ENCODE measurements at regions not wholly inside any gene's neighbourhood (a gene's known extent, or its start where the extent isn't known, plus 50 kb on each side); places are given as distances from the start of the nearest gene placed in this dataset.

DNA sequence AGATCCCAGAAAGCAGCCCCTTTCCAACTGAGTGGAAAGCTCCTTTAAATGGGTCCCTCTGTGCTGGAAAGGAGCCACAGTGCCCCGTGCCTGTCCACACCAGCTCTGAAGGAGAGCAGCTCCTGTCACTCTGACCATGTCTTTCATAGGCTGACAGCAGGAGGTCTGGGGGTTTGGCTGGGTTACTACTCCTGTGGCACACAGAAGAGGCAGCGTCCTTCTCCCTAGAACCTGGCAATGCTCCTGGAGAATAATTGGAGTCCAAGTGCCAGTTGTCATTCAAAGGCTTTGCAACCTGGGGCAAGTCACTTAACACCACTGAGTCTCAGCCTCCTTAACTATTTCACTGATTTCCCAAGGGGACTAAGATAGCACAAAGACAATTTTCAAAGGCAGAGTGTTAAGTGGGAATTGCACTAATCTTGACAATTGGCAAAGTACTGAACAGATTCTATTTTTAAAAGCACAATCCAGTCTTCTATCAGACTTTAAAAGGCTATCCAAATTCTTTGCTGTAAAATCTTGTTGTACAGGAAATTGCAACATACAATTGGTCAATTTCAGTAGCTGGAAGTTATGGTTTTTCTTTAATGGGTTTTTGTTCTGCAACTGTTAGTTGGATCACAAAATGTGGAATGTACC, 457.2 kb downstream of the KIF16B start:
- DNase-seq (ENCODE audit: low spot score) = no peak

DNA sequence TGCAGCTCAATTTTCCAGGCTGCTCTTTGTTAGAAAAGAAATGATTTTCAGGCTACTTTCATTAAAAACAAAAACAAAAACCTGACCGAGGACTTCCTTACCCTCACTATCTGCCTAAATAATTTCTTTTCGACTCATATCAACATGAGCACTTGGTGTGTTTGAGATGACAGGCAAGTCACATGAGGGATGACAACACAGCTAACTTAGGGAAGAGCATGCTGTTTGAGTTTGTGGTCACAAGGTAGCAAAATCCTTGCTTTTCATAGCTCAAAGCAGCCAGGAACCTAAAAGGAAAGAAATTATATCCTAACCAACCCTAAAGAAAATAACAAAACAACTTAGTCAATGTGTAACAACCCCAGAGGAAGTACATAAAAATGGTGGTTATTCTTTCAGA, 459.5 kb downstream of the KIF16B start:
- DNase-seq (ENCODE audit: low spot score) = no peak

DNA sequence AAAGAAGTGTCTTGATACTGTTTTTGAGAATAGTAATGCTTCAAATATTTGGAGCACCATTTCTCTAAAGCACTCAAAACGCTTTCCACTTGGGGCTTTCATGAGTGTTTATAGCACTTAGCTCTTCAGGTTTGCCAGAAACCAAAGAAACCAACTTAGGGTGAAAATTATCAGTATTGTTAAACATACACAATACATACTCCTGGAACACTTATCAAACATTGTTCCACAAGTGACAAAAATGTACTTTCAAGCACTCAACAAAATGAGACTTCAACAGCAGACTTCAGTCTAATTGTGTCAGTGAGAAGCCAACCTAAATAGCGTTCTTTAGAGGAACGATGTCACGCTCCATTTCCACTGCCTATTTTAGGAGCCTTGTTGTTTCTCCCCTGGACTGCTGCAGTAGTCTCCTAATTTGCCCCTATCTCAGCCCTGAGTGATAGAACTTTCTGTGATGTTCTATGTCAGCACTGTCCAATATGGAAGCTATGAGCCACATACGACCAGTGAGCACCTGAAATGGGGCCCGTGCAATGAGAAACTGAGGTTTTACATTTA, 461.3 kb downstream of the KIF16B start:
- peak; percentile 44 for DNase-seq (ENCODE audit: low spot score)

DNA sequence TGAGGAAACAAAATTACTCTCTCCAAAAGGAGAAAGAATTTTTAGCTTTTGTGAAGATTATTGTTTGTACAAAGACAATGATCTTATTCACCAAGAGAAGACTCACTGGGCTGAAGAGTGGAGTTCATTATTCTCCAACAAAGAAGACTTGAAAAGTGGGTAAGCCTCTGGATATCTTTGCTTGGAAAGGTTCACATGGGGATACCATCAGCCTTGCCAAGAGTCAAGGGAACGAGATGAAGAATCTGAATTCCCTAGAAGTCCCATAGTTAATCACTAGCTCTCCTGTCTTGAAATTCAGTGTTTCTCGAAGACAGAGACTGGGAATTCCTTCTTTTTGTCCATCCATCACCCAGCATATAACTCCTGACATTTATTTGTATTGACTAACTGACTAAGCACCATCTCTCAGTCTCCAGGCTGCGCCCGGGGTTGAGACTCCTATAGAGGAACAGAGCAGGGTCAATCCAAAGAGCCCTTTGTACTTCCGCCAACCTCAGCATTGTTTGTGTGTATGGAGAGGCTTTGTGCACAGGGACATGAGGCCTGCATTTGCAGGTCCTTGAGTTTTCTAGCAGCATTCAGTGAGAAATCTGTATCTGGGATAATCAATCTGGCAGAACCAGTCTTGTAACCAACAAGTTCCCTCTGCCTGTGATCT, 461.9 kb downstream of the KIF16B start:
- no peak for DNase-seq (ENCODE audit: low spot score)

DNA sequence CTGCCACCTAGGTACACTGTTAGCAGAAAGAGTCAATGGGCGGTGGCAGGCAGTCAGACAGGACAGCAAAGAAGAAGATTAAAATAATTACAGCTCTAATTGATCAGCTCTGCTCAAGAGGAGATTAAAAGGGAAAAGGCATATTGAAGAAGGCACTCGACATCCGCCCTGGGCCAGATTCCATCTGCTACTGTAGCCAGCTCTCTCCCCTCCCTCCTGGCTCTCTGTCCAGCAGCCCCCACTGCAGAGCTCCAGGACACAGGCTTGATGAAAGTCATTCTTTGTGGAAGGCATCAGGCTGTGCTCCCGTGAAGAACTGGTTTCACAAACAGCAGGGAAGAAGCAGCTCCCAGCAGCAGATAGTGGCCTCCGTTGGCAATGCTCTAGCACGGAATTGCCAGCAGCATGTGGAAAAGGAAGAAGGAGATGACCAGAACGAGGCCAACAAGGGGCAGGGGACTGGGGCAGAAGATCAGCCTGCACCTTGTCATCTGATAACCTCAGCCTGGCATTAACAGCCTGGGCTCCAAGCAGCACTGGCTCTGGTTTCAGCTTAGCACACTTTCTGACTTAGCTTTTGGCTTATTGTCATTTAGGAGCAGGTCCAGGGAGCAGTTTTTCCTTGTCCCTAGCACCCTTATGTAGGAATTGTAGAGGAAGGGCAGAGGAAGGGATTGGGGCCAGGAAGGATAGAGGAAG, 465.9 kb downstream of the KIF16B start:
- DNase-seq (ENCODE audit: low spot score) = no peak

DNA sequence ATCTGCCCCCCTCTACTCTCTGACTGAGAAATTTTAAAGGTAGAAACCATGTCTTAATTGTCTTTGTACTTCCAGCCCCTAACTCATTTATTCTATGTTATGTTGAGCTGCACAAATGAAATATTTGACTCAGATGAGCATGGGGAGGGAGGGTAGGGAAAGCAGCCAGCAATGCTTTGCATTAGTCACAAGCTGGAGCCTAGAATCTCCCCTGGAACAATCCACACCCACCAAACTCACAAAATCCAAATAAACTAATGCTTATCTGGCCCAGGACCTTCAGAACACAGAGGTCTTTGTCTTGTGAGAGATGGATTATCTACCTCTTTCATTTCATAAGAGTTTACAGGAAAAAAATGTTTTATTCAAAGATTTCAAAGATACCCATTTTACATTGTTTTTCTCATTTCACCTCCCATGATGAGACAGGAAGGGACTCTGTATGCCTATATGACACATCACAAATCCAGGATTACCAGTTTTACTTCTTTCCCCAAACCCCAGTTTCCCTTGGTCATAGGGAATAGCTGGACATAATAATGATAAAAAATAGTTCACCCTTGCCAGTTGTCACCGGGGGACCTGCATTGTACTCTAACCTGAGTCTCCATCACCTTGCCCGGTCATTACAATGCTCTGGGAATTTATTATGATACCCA, 466.9 kb downstream of the KIF16B start:
- no peak for DNase-seq (ENCODE audit: low spot score)

DNA sequence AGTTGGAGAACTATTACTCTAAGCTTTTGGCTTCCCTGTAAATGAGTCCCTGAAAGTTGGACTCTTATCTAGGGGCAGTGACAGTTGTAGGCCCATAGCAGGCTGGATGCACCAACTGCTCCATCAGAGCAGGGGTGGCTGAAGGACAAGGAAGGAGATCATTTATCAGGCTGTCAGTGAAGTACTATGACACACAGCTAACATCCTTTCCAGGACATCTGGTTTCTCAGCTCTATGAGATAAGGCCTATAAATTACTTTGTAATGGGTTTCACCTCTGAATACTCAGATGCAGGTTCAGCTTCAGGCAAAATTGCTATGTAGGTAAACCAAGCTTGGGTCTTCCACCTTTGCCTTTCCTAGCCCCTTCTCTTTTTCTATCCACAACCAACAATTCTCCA, 468.5 kb downstream of the KIF16B start:
- no peak for DNase-seq (ENCODE audit: low spot score)

Data from germinal center (tissue), 1 donor.